A549 (cell line): ENCODE measurements at regions not wholly inside any gene's neighbourhood (a gene's known extent, or its start where the extent isn't known, plus 50 kb on each side); places are given as distances from the start of the nearest gene placed in this dataset.

ENCODE experiments used
- ATAC-seq, 2 experiments: fragments of 200-7000 bp in 1 of 2; fragments of >200 bp in 1 of 2; cut with Nextera tagmentation in 1 of 2; cut with Tn5 transposase in 1 of 2; 3 replicates each; pipeline versions ENCODE4 v1.8.0 to v1.9.1; 2018 to 2020; ENCODE audit warnings: mild to moderate bottlenecking in 1 of 2, moderate library complexity in 1 of 2
- CTCF ChIA-PET: fragments of 300-600 bp; sonication (Branson Sonifier 250); formaldehyde crosslinking; extraction: SDS; loops from one replicate; lab custom pipeline; 2021; ENCODE audit warnings: antibody characterized with exemption, inconsistent platforms; lab: Yijun Ruan, JAX
- POLR2A ChIA-PET: fragments of 350-600 bp; formaldehyde crosslinking; extraction: SDS; loops from one replicate; lab custom pipeline; 2021; ENCODE audit warnings: antibody characterized with exemption, inconsistent platforms; lab: Yijun Ruan, JAX
- DNase-seq, 2 experiments: peaks; one replicate each; pipeline versions ENCODE4 v3.0.0 to v3.0.0-alpha.2; 2011 to 2016; ENCODE audit warnings: low read depth in 1 of 2, low spot score in 1 of 2
- FAIRE-seq: peaks from 2 replicates; lab custom pipeline; 2011; peaks lifted over from hg19 to GRCh38; lab: Jason Lieb, UNC
- H3K27ac ChIP-seq, 2 experiments: fragments of >200 bp; sonication (Bioruptor Twin); formaldehyde crosslinking; 3 replicates each; pipeline ENCODE4 v1.5.1; 2016 to 2017
- H3K4me1 ChIP-seq: fragments of >200 bp; sonication (Bioruptor Twin); formaldehyde crosslinking; 3 replicates; pipeline ENCODE4 v1.6.1; 2016
- H3K4me2 ChIP-seq: fragments of >200 bp; sonication (Bioruptor Twin); formaldehyde crosslinking; 3 replicates; pipeline ENCODE4 v1.6.1; 2016
- H3K4me3 ChIP-seq: fragments of >200 bp; sonication (Bioruptor Twin); formaldehyde crosslinking; 3 replicates; pipeline ENCODE4 v1.5.1; 2016
- H3K9me3 ChIP-seq: fragments of >200 bp; sonication (Bioruptor Twin); formaldehyde crosslinking; 3 replicates; pipeline ENCODE4 v1.6.1; 2016
- ATOH8 ChIP-seq: fragments of 250-450 bp; sonication (Bioruptor Pico); IDR thresholded peaks from 2 replicates; pipeline ENCODE4 v1.5.0; 2020; ENCODE audit warnings: low read depth, mild to moderate bottlenecking, moderate library complexity
- CEBPB ChIP-seq, 2 experiments: fragments of >200 bp in 1 of 2; sonication (Bioruptor Twin) in 1 of 2; formaldehyde crosslinking in 1 of 2; IDR thresholded peaks; 2 replicates each; pipeline ENCODE4 v1.6.1; 2012 to 2016
- CHD2 ChIP-seq: fragments of 150-350 bp; IDR thresholded peaks from 2 replicates; pipeline ENCODE4 v1.6.1; 2014; ENCODE audit warnings: low read length; ENCODE audit not compliant: partially characterized antibody
- CHD4 ChIP-seq: fragments of 200-600 bp; sonication (generic); IDR thresholded peaks from 2 replicates; pipeline ENCODE4 v1.6.1; 2016; ENCODE audit warnings: antibody characterized with exemption, mild to moderate bottlenecking, borderline replicate concordance
- CTCF ChIP-seq: fragments of >200 bp; sonication (Bioruptor Twin); formaldehyde crosslinking; IDR thresholded peaks from 3 replicates; pipeline ENCODE4 v1.5.1; 2016
- E2F6 ChIP-seq: IDR thresholded peaks from 2 replicates; pipeline ENCODE4 v1.6.1; 2012; ENCODE audit warnings: low read depth, borderline replicate concordance
- EHF ChIP-seq: fragments of 250-450 bp; sonication (Bioruptor Pico); IDR thresholded peaks from 2 replicates; pipeline ENCODE4 v1.5.0; 2020; ENCODE audit warnings: mild to moderate bottlenecking
- EP300 ChIP-seq, 2 experiments: fragments of >200 bp; sonication (Bioruptor Twin); formaldehyde crosslinking; IDR thresholded peaks; 2 replicates in 1 of 2; 3 replicates in 1 of 2; pipeline ENCODE4 v1.6.1; 2016 to 2017
- ESRRA ChIP-seq: fragments of 150-350 bp; IDR thresholded peaks from 2 replicates; pipeline ENCODE4 v1.6.1; 2014; ENCODE audit warnings: mild to moderate bottlenecking, low read length, borderline replicate concordance
- FOSL2 ChIP-seq, 2 experiments: fragments of 450-650 bp in 1 of 2; fragments of >200 bp in 1 of 2; sonication (Bioruptor Twin) in 1 of 2; formaldehyde crosslinking; IDR thresholded peaks; 2 replicates each; pipeline versions ENCODE4 v1.5.0 to v1.6.1; 2016 to 2020; ENCODE audit warnings: mild to moderate bottlenecking in 1 of 2, moderate library complexity in 1 of 2
- GATA3 ChIP-seq: IDR thresholded peaks from 2 replicates; pipeline ENCODE4 v1.6.1; 2012; ENCODE audit warnings: borderline replicate concordance
- HES2 ChIP-seq: fragments of >200 bp; sonication (Bioruptor Twin); formaldehyde crosslinking; IDR thresholded peaks from 2 replicates; pipeline ENCODE4 v1.6.1; 2016
- HEYL ChIP-seq: fragments of 250-450 bp; sonication (Bioruptor Pico); IDR thresholded peaks from 2 replicates; pipeline ENCODE4 v1.8.0; 2021; ENCODE audit warnings: mild to moderate bottlenecking, moderate library complexity
- HMGXB4 ChIP-seq: fragments of 250-450 bp; sonication (Bioruptor Pico); IDR thresholded peaks from 2 replicates; pipeline ENCODE4 v1.5.0; 2021; ENCODE audit warnings: mild to moderate bottlenecking, moderate library complexity, borderline replicate concordance
- HOXA7 ChIP-seq: fragments of 250-450 bp; sonication (Bioruptor Pico); IDR thresholded peaks from 2 replicates; pipeline ENCODE4 v1.5.0; 2020; ENCODE audit warnings: mild to moderate bottlenecking, moderate library complexity
- HOXB13 ChIP-seq: fragments of 250-450 bp; sonication (Bioruptor Pico); IDR thresholded peaks from 2 replicates; pipeline ENCODE4 v1.5.0; 2020; ENCODE audit warnings: low read depth, mild to moderate bottlenecking, moderate library complexity
- HOXB5 ChIP-seq: fragments of 250-450 bp; sonication (Bioruptor Pico); IDR thresholded peaks from 2 replicates; pipeline ENCODE4 v1.5.0; 2020; ENCODE audit warnings: mild to moderate bottlenecking, moderate library complexity
- JUN ChIP-seq, 2 experiments: fragments of >200 bp; sonication (Bioruptor Twin); formaldehyde crosslinking; IDR thresholded peaks; 2 replicates in 1 of 2; 3 replicates in 1 of 2; pipeline ENCODE4 v1.6.1; 2016 to 2017
- JUNB ChIP-seq: fragments of >200 bp; sonication (Bioruptor Twin); formaldehyde crosslinking; IDR thresholded peaks from 2 replicates; pipeline ENCODE4 v1.6.1; 2016
- MAX ChIP-seq: IDR thresholded peaks from 2 replicates; pipeline ENCODE4 v1.6.1; 2012
- MAZ ChIP-seq: fragments of 150-350 bp; IDR thresholded peaks from 2 replicates; pipeline ENCODE4 v1.6.1; 2014; ENCODE audit warnings: antibody characterized with exemption, low read depth, low read length, borderline replicate concordance
- PBX3 ChIP-seq: IDR thresholded peaks from 2 replicates; pipeline ENCODE4 v1.6.1; 2012
- POLR2AphosphoS2 ChIP-seq: conservative IDR thresholded peaks from 2 replicates; pipeline ENCODE4 v1.6.1; 2012; ENCODE audit warnings: low read length, improper control_type of control experiment, inconsistent platforms
- RAD21 ChIP-seq, 2 experiments: fragments of >200 bp in 1 of 2; sonication (Bioruptor Twin) in 1 of 2; formaldehyde crosslinking in 1 of 2; IDR thresholded peaks in 1 of 2; conservative IDR thresholded peaks in 1 of 2; 2 replicates in 1 of 2; 3 replicates in 1 of 2; pipeline ENCODE4 v1.6.1; 2012 to 2018; ENCODE audit warnings: inconsistent platforms in 1 of 2
- RARB ChIP-seq: fragments of 250-450 bp; sonication (Bioruptor Pico); IDR thresholded peaks from 2 replicates; pipeline ENCODE4 v1.8.0; 2021; ENCODE audit warnings: mild to moderate bottlenecking, moderate library complexity
- TFCP2L1 ChIP-seq: fragments of 250-450 bp; sonication (Bioruptor Pico); IDR thresholded peaks from 2 replicates; pipeline ENCODE4 v1.5.0; 2021; ENCODE audit warnings: mild to moderate bottlenecking
- USF2 ChIP-seq: fragments of 450-650 bp; IDR thresholded peaks from 2 replicates; pipeline ENCODE4 v1.6.1; 2014; ENCODE audit warnings: antibody characterized with exemption
- ZFP36 ChIP-seq: fragments of 450-650 bp; IDR thresholded peaks from 2 replicates; pipeline ENCODE4 v1.6.1; 2014; ENCODE audit warnings: borderline replicate concordance; ENCODE audit not compliant: partially characterized antibody
- ZNF302 ChIP-seq: fragments of 250-450 bp; sonication (Bioruptor Pico); IDR thresholded peaks from 2 replicates; pipeline ENCODE4 v1.9.0; 2021; ENCODE audit warnings: inconsistent platforms, mild to moderate bottlenecking, moderate library complexity
- ZSCAN20 ChIP-seq: fragments of 250-450 bp; sonication (Bioruptor Pico); IDR thresholded peaks from 2 replicates; pipeline ENCODE4 v1.8.0; 2022; ENCODE audit warnings: mild to moderate bottlenecking, moderate library complexity
- WGBS: methylation state at CpG from one replicate; pipeline ENCODE4 v1.1.6; 2017; ENCODE audit errors: missing lambda C conversion rate; 5-methylcytosine and 5-hydroxymethylcytosine counted together

- FAIRE-seq (no peak), ATAC-seq (peak; percentile 63 to 76)
- under 1% methylated on average over 40 of the region's 50 CpGs for WGBS
- TF ChIP-seq ZNF302 (CRISPR knock-in tag) = peak; percentile 83
- TF ChIP-seq JUN (IDR thresholded peaks at IDR 0.05) = peak; percentile 93 to 95; a peak in 4 of 5 replicates
- TF ChIP-seq MAZ = no peak
- no peak for TF ChIP-seq CHD4
- TF ChIP-seq ESRRA = 0 out of 2 replicates have a peak, but pooled peaks have one; percentile 19
- no peak for TF ChIP-seq CTCF
- peak; percentile 27 to 42; a peak in 1 of 5 replicates for TF ChIP-seq EP300 (IDR thresholded peaks at IDR 0.05)
- peak; percentile 34; the same call in 1 of the 2 replicates for TF ChIP-seq USF2
- 0 out of 2 replicates have a peak, but pooled peaks have one; percentile 10 for TF ChIP-seq JUNB
- peak; percentile 89 for TF ChIP-seq PBX3
- TF ChIP-seq HOXB13 (CRISPR knock-in tag) = peak; percentile 94
- TF ChIP-seq RAD21 (conservative IDR thresholded peaks at IDR 0.05 in 1 of 2, IDR thresholded peaks at IDR 0.05 in 1 of 2) = peak; percentile 14 to 50; a peak in 3 of 5 replicates
- TF ChIP-seq HEYL (CRISPR knock-in tag) = peak; percentile 64
- peak; percentile 82 for TF ChIP-seq EHF (CRISPR knock-in tag)
- peak; percentile 67 for TF ChIP-seq ZFP36
- TF ChIP-seq CHD2 = peak; percentile 37
- peak; percentile 63 for TF ChIP-seq GATA3
- TF ChIP-seq FOSL2 (IDR thresholded peaks at IDR 0.05) = no peak
- TF ChIP-seq FOSL2 (CRISPR knock-in tag; IDR thresholded peaks at IDR 0.05) = peak; percentile 4; the same call in 1 of the 2 replicates
- peak; percentile 60; the same call in 1 of the 2 replicates for TF ChIP-seq ATOH8 (CRISPR knock-in tag)
- peak; percentile 66 for TF ChIP-seq E2F6
- peak; percentile 91 for TF ChIP-seq ZSCAN20
- TF ChIP-seq POLR2AphosphoS2 = no peak
- TF ChIP-seq HOXA7 = peak; percentile 80
- peak; percentile 51 to 66; a peak in 3 of 4 replicates for TF ChIP-seq CEBPB (IDR thresholded peaks at IDR 0.05)
- TF ChIP-seq HMGXB4 = peak; percentile 66; the same call in 1 of the 2 replicates
- peak; percentile 43; the same call in 1 of the 2 replicates for TF ChIP-seq HOXB5 (CRISPR knock-in tag)
- TF ChIP-seq TFCP2L1 (CRISPR knock-in tag) = peak; percentile 72; the same call in 1 of the 2 replicates
- TF ChIP-seq RARB (CRISPR knock-in tag) = 0 out of 2 replicates have a peak, but pooled peaks have one; percentile 17
- TF ChIP-seq HES2 = no peak
- TF ChIP-seq MAX = peak; percentile 86
These were observed 125.1 kb downstream of the C9orf50 start for GRCh38 chr9:129495620-129496472.

More at GRCh38 chr9:129495620-129496472, 125.1 kb downstream of the C9orf50 start:
- H3K4me1 ChIP-seq = peaks cover 86% of the 10 kb centered on the region
- peak overlapping the region; percentile 63 for H3K4me3 ChIP-seq
- H3K9me3 ChIP-seq = no peaks in the 10 kb centered on the region
- CTCF ChIA-PET = interaction anchor here (0.6 to 9.8 kb wide), 21 partner anchors 13 to 357 kb away, joined by 3 to 90 read pairs (median 4); partner anchors contain the start of gene C9orf50
- peak overlapping the region; percentile 87 for H3K4me2 ChIP-seq
- POLR2A ChIA-PET = interaction anchor here (0.5 to 6.6 kb wide), 36 partner anchors 9 to 364 kb away, joined by 3 to 69 read pairs (median 6); partner anchors contain the start of genes C9orf50 and IER5L
- peak overlapping the region; percentile 99 to 100 for H3K27ac ChIP-seq
- peak; percentile 95 to 97 for DNase-seq
